ENCODE measurements at regions not wholly inside any gene's neighbourhood (a gene's known extent, or its start where the extent isn't known, plus 50 kb on each side); places are given as distances from the start of the nearest gene placed in this dataset.

DNA sequence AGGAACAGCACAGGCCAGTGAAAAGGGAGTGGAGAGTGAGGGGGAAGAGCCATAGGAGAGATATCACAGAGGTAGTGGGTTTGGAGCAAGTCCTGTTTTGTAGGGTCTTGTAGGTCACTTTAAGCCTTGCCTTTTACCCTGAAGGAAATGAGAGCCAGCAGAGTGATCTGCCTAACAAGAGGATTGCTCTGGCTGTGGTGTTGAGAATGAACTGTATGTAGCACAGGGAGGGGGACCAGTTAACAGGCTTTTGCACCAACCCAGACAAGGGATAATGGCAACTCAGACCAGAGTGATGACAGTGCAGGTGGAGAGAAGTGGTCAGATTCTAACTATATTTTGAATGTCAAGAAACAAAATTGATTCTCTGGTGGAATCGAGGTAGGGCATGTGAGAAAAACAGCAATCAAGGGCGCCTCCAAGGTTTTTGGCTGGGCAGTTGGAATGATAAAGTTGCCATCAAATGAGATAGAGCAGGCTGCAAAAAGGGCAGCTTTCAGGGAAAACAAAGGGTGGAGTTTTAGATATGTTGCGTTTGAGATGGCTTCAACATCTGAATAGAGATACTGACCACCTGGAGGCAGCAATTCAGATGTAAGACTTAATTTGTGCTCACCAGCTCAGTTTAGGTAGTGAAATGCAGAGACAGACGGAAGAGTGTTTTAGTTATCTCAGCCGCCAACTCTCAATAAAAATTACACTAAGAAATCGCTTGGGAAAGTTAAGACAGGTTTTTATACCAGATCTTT lies 134.4 kb upstream of the BTBD3 start:
- in situ Hi-C loops (cut with MboI; ENCODE audit: low sequenced_read_pairs) = no loop called here

DNA sequence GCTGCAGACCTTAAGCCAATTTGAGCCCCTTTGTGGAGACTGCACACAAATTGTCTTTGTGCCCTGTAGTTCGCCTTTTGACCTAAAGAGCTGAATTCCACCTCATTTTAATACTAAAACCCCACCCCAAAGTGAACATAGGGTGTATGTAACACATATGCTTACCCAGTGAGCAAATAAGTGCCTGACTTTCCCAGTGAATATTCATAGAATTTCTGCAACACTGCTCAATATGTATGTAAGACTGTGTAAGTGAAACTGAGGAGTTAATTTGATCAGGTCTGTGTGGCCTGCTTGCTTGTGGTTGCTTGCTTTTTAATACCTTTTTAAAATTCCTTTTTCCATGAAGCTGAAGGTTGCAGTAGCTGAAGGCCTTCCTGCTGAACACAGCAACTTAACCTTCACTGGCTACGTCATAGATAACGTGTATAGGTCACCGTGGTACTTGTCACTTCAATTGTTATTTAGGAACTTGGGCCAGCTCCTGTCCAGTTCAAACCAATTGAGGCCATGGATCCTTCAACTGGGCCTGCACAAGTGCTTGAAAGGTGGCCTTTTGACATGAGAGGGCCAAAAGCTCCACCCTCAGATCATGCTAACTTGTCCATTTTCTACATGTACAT lies 131.7 kb upstream of the BTBD3 start:
- in situ Hi-C loops (cut with MboI; ENCODE audit: low sequenced_read_pairs) = no loop called here

DNA sequence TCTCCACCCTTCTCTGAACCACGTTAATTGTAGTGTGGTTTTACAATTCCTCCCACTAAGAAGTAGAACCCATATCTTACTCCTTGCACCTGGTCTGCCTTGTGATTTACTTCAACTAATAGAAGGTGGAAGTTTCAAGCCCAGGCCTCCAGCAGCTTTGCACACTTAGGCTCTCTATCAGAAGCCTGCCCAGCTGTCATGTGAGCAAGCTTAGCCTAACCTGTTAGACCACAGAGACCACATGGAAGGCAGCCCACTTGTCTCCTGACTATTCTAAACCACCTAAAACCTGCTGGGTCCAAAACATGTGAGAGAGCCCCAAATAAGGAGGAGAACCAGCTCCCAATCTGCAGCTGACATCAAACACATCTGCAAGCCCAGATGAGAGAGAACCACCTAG lies 127.6 kb upstream of the BTBD3 start:
- in situ Hi-C loops (cut with MboI; ENCODE audit: low sequenced_read_pairs) = no loop called here

DNA sequence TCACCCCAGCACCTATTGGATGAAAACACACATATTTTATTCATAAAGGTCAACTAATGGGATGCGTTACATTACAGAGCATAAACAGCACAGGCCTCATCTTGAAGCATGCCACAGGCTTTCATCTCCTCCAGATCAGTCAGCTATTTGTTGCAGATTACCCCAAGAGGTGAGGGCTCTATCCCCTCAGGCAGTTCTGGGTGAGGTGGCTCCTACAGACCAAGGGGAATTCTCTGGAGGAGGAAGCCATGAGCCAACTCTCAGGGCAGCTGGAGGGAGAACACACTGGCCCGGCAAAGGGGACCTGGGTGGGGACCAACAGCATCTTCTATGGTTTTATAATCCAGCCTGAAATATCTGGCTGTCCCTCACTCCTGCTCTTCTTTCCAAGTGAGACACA lies 126.4 kb upstream of the BTBD3 start:
- in situ Hi-C loops (cut with MboI; ENCODE audit: low sequenced_read_pairs) = no loop called here

DNA sequence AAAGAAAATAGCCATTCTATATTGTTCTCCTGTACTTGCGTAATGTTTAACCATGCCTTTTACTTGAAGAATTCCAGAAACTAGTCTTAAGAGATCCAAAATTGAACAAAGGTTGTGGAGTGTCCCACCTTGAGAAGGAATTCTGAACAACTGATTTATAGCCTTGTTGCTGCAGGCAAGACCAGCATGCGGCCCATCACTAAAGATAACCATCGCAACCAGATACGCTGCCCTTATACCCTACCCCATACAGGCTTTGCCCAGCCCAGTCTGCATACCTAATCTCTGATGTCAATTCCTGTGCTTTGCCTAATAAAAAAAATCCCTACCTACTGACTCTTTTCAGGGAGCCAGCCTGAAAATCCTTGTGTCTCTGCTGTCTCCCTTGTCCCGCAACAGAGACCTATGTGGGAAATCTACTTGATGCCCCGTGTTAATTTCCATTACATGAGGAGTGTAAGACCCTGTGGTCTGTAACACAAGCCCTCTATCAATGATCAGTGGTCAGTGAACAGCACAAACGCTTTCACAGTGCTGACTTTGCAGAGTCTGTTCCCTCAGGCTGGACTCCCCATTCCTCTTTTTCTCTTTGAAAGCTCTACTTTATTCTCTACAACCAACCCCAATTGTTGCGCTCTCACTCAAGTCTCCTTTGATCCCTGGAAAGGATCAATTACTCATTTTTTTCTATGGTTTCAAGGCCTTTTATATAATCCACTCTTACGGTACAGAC lies 125.7 kb upstream of the BTBD3 start:
- in situ Hi-C loops (cut with MboI; ENCODE audit: low sequenced_read_pairs) = no loop called here

DNA sequence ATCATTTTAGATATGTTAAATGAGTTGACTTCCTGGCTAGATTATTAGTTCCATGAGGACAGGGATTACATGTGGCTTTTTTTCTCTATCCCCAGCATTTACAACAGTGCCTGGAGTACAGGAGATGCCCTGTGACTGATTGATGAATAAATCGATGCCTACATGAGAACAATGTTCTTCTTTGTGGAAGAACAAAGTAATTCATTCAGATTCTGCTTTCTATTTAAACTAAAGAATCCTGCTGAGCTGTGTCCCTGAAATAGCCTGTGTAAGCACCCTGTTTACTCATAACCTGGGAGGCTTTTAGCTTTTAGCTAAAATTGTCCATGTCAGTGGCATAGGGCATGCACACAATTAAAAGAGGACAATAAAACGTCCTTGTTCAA lies 125.1 kb upstream of the BTBD3 start:
- in situ Hi-C loops (cut with MboI; ENCODE audit: low sequenced_read_pairs) = no loop called here

DNA sequence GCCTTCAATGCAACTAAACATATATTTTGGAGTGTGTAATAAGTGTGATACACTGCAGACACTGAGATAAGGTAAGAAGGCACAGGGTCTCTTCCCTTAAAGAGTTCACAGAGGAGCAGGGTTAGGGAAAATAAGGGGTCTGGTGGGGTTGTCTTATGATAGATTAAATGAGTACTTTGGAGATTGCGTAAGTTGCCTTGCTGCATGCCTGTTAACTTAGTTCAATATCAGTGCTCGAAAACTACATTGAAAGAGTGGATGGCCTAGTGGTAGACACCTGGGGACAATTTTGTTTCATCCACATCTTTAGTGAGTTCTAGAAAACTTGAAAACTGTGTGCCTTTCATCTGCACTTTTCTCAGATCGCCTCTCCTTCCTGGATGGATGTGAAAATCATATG lies 123.2 kb upstream of the BTBD3 start:
- in situ Hi-C loops (cut with MboI; ENCODE audit: low sequenced_read_pairs) = no loop called here

DNA sequence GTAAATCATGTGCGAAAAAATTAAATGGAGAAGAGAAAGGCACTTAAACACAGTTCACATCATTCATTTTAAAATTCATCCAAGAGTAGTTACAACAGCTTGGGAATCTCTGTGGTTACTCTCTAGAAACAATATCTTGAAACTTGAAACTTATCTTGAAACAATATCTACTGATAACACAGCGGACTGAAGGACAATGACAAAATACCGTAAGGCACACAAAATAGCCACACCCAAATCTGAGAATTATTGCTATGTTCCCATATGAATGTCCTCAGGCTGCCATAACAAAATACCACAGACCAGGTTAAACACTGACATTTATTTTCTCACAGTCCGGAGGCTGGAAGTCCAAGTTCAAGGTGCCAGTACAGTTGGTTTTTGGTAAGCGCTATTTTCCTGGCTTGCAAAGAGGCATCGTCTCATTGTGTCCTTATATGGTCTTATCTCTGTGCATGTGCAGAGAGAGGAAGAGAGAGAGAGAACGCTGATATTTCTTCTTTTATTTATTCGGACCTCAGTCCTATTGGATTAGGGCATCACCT lies 122.5 kb upstream of the BTBD3 start:
- in situ Hi-C loops (cut with MboI; ENCODE audit: low sequenced_read_pairs) = no loop called here

DNA sequence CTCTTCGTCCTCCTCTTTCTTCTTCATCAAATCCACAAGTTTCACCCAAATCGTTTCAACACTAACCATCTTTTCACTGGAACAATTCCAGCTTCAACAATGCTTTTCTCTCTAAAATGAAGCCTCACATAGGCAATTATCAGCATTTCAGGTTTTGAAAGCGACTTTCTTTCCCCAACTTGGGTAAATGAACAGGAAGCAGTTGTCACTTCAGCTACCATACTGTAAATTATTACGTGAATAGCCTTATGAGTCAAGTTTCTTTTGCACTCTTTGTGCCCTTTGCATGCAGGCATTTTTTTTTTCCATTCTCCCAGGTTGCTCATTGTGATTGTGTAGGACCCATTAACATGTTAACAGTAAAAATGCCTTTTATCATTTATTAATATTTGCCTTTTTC lies 121.7 kb upstream of the BTBD3 start:
- in situ Hi-C loops (cut with MboI; ENCODE audit: low sequenced_read_pairs) = no loop called here

DNA sequence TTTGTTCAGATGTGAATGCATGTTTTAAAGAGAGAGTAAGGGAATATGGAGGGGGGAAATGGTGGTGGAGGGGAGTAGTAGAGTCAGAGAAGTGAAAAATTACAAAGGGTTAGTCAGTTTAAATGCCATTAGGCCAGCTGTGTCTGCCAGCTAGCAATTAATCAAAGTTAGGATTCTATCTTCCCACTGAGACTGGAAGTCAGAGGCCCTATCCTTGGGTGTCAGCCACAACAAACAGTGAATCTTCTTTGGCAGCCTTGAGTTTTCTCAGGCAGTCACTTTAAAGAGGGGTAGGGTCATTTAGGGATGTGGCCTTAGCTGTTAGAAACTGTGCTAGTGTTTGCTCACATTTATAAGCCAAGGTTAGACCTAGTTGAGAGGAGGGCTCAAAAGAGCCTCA lies 120.5 kb upstream of the BTBD3 start:
- in situ Hi-C loops (cut with MboI; ENCODE audit: low sequenced_read_pairs) = no loop called here

DNA sequence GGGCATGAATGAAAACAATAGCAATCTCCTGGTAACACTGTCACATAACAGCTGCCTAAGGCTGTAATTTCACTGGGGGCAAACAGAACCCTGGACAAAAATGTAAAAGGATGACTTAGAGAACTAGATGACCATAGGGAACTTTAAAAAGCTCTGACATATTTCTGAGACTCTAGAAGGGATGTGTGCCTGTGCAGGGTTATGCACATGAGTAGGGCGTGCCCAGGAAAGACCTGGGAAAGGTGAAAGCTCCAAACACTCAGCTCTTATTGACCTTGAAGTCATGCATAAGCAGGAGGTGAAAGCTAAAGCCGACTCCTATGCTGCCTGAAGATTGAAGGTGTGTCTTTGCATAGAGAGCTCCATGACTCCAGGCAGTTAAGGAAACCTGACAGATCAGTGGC lies 118.4 kb upstream of the BTBD3 start:
- in situ Hi-C loops (cut with MboI; ENCODE audit: low sequenced_read_pairs) = no loop called here

DNA sequence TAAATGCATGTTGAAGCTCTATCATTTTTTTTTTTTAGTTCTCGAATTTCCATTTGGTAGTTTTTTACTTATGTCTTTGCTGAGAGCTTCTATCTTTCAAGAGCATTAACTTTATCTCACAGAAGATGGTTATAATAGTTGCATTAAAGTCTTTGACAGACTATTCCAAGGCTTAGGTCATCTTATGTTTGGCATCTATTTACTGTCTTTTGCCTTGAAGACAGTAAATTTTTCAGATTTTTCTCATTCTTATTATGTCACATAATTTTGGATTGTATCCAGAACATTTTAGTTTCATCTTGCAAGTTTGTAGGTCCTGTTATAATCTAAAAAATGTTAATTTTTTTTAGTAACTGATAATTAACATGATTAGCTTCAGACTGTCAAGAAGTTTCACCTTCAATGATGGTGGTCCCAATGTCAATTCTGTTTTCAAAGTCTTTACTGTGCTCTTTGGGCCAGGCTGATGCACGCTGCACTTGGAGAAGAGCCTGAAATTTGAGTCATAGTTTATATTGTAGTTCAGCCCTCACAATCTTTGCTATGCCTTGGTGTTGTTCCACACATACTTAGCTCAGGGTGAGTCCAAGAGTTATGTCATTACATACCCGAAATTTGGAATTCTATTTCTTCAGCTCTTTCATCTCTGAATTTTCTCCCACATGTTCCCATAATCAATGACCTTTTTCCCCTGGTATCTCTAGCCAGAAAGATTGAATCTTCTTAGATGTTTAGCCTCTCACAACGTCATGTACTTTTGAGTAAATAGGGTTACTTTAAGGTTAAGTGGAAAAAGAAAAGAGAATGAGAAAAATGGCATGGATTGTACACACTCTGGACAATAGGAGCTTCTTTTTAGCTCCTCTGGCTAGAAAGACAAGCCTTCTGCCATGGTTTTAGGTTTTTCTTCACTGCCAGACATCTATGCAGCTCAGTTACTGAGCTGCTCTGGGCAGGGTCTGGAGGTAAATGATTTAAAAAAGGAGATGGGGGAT lies 110.3 kb upstream of the BTBD3 start:
- in situ Hi-C loops (cut with MboI; ENCODE audit: low sequenced_read_pairs) = no loop called here

DNA sequence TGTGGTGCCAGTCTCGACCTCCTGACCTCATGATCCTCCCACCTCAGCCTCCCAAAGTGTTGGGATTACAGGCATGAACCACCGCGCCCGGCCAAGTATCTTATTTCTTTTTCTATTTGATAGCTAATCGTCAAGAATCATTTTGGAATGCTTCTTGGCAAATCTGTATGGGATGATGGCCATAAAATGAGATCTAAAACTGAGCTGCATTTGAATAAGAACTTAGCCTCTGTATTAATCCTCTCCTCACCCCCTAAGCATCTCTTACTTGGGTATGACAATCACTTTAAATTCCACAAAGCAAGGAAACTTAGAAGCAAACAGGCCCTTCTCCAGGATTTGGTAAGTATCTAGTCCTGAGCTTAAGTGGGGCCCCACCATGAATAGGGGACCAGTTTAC lies 108.9 kb upstream of the BTBD3 start:
- in situ Hi-C loops (cut with MboI; ENCODE audit: low sequenced_read_pairs) = no loop called here

DNA sequence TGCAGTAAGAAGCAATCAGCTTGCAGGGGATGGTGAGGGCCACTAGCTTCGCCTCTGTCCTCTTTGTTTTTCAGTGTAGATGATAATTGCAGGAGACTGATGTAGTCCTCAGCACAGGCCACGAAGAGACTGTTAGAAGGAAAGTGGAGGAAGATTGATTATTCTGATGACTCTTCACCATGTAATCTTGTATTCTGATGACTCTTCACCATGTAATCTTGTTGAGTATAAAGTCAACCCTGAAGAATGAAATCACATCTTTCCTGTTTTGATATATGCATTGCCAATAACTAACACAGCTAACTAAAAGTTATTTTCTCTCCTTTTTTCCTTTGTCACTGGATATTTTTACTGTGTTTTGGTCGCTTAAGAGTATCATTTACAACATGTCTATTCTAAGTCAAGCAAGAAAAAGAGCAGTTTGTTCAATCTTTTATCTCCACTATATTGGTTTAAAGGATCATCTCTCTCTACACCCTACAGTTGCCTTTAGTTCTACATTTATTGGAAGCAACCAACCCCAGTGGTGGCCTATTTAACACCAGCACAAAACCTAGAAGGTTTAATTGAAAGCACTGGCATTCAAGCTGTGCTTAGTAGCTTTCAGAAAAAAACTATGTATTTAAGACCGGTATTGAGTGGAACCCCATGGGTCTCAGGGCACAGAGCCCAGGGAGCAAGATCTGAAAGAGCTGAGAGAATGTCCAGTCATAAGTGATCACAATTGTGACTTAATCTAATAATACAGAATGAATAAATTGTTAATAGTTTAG lies 107.2 kb upstream of the BTBD3 start:
- in situ Hi-C loops (cut with MboI; ENCODE audit: low sequenced_read_pairs) = no loop called here

DNA sequence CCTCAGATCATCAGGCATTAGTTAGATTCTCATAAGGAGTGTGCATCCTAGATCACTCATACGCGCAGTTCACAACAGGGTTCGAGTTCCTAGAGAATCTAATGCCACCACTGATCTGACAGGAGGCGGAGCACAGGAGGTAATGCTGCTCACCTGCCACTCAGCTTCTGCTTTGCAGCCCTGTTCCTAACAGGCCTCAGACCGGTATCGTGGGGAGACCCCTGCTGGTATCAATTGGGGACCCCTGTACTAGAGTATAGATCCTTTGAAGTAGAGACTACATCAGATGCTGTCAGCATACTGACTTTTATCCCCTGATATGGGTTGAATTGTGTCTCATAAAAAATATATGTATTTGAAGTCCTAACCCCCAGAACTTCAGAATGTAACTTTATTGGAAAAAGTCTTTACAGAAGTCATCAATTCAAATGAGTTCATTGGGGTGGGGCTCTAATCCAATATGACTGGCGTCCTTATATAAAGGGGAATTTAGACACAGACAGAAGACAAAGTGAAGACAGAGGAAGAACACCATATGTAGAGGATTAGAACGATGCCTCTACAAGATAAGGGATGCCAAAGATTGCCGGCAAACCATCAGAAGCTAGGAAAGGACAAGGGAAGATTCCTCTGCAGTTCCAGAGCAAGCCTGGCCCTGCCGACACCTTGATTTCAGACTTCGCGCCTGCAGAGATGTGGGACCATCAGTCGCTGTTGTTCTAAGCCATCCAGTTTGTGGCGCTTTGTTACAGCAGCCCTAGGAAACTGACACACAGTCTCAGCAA lies 104.4 kb upstream of the BTBD3 start:
- in situ Hi-C loops (cut with MboI; ENCODE audit: low sequenced_read_pairs) = no loop called here

DNA sequence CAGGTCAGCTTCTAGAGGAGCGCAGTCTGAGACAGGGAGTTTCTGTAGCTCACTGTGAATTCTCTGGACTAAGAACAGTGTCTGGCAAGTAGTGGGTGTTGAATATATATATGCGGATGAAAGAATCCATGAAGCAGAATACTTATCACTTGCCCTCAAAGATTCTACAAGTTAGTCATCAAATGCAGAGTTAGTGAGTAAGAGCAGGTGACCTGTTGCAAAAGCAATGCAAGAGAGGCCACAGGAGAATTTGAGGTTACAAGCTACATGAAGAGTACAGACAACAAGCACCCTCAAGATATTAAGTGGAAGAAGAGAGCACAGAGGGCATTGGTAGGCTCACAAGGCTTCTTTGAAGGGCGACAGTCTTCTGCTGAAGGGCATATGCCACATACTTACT lies 103.4 kb upstream of the BTBD3 start:
- in situ Hi-C loops (cut with MboI; ENCODE audit: low sequenced_read_pairs) = no loop called here

DNA sequence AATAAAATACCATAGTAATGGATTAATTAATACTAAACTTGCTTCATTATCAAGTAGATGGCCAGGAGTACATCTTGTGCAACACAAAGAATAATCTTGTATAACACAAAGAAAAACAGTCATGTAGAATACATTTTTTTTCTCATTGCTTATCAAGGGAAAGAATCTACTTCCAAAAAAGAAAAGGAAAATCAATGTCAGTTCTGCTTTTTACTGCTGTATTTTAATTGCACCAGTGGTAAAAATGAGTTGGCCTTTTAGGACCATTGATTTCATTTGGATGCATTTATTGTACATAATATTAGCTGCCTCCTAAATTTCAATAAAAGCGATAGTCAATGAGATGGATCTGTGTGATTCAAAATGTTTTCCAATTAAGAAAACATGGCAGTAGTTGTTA lies 96.9 kb upstream of the BTBD3 start:
- in situ Hi-C loops (cut with MboI; ENCODE audit: low sequenced_read_pairs) = no loop called here

DNA sequence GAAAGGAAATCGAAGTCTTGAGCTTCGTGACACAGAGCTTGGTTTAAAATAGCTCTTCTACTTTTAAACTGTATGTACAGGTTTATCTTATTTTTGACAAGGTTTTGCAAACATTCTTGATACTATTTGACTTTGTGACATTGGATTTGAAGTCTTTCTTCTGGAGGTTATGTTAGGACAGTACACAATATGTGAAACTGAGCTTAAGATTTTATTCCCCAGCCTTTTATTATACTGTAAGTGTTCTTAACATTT lies 95.2 kb upstream of the BTBD3 start:
- in situ Hi-C loops (cut with MboI; ENCODE audit: low sequenced_read_pairs) = no loop called here

DNA sequence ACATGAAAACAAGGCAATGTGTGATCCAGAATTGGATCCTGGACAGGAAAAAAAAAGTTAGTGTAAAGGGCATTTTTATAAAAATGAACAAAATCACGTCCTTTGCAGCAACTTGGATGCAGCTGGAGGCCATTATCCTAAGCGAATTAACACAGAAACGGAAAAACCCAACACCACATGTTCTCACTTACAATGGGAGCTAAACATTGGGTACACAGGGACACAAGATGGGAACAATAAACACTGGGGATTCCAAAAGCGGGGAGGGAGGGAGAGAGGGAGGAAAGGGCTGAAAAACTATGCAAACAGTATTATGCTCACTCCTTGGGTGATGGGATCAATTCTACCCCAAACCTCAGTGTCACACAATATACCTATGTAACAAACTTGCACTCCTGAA lies 91.4 kb upstream of the BTBD3 start:
- in situ Hi-C loops (cut with MboI; ENCODE audit: low sequenced_read_pairs) = no loop called here

DNA sequence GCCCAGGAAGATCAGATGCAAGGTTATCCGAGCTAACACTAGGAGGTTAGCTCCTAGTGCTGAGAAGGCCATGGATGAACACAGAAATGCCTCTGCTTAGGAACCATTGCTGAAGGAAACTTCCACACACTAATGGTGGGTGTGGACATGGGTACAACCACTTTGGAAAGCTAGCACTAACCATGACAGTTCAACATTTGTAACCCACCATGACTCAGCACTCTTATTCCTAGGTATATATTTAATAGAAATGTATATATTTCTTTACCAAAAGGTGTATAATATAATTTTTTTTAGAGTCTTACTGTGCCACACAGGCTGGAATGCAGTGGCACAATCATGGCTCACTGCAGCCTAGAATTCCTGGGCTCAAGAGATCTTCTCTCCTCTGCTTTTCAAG lies 85.3 kb upstream of the BTBD3 start:
- in situ Hi-C loops (cut with MboI; ENCODE audit: low sequenced_read_pairs) = no loop called here
